H1 (cell line): ENCODE measurements at regions not wholly inside any gene's neighbourhood (a gene's known extent, or its start where the extent isn't known, plus 50 kb on each side); places are given as distances from the start of the nearest gene placed in this dataset.

Source experiments
- CTCF ChIA-PET: fragments of 300-600 bp; sonication (Branson Sonifier 250); formaldehyde crosslinking; loops from one replicate; lab custom pipeline; 2021; ENCODE audit not compliant: partially characterized antibody; lab: Charles Lee
- POLR2A ChIA-PET: fragments of 300-600 bp; sonication (Branson Sonifier 250); formaldehyde crosslinking; loops from one replicate; lab custom pipeline; 2021; ENCODE audit warnings: inconsistent platforms; ENCODE audit not compliant: partially characterized antibody; lab: Charles Lee
- DNase-seq, 2 experiments: peaks; one replicate each; pipeline versions ENCODE4 v3.0.0 to v3.0.0-alpha.2; 2010 to 2022; ENCODE audit warnings: low spot score in 2 of 2, low read depth in 1 of 2, mixed read lengths in 1 of 2
- FAIRE-seq: peaks from 2 replicates; lab custom pipeline; 2011; peaks lifted over from hg19 to GRCh38; lab: Jason Lieb, UNC
- H2AFZ ChIP-seq: 2 replicates; pipeline ENCODE4 v1.8.1; 2012; ENCODE audit warnings: low read length, inconsistent platforms
- H2AK5ac ChIP-seq: 2 replicates; pipeline ENCODE4 v1.6.1; 2013; ENCODE audit warnings: low read depth, low read length
- H2BK120ac ChIP-seq: replicated peaks from 2 replicates; pipeline ENCODE3; 2013; ENCODE audit warnings: low read depth, low read length, inconsistent platforms
- H2BK12ac ChIP-seq: 2 replicates; pipeline ENCODE4 v1.6.1; 2013; ENCODE audit warnings: low read depth, low read length
- H2BK15ac ChIP-seq: 2 replicates; pipeline ENCODE4 v1.6.1; 2013; ENCODE audit warnings: low read length
- H2BK20ac ChIP-seq: 2 replicates; pipeline ENCODE4 v1.6.1; 2013; ENCODE audit warnings: low read length
- H2BK5ac ChIP-seq: 2 replicates; pipeline ENCODE4 v1.6.1; 2013; ENCODE audit warnings: low read depth, low read length
- H3K14ac ChIP-seq: 2 replicates; pipeline ENCODE4 v1.6.1; 2013; ENCODE audit warnings: inconsistent platforms; ENCODE audit not compliant: insufficient read length
- H3K18ac ChIP-seq: 2 replicates; pipeline ENCODE4 v1.6.1; 2013; ENCODE audit warnings: low read length; ENCODE audit errors: extremely low read depth
- H3K23ac ChIP-seq: 2 replicates; pipeline ENCODE4 v1.6.1; 2013; ENCODE audit warnings: inconsistent platforms; ENCODE audit not compliant: insufficient read length
- H3K23me2 ChIP-seq: 2 replicates; pipeline ENCODE4 v1.6.1; 2013; ENCODE audit warnings: low read depth, low read length
- H3K27ac ChIP-seq: 2 replicates; pipeline ENCODE4 v1.6.1; 2011; ENCODE audit warnings: low read depth, low read length, inconsistent platforms
- H3K27me3 ChIP-seq, 4 experiments: replicated peaks in 1 of 4; 1 replicate in 1 of 4; 2 replicates in 3 of 4; pipeline versions ENCODE4 v1.6.1 to v1.8.1; 2011 to 2013; ENCODE audit warnings: low read length in 3 of 4, mild to moderate bottlenecking in 3 of 4, inconsistent platforms in 2 of 4, mixed read lengths in 2 of 4, moderate library complexity in 1 of 4; ENCODE audit not compliant: control insufficient read depth in 3 of 4, insufficient read depth in 3 of 4; ENCODE audit errors: extremely low read depth in 1 of 4
- H3K36me3 ChIP-seq, 4 experiments: 2 replicates each; pipeline versions ENCODE4 v1.6.1 to v1.8.1; 2011 to 2013; ENCODE audit warnings: mild to moderate bottlenecking in 4 of 4, low read length in 3 of 4, moderate library complexity in 2 of 4, control low read depth in 1 of 4, inconsistent platforms in 1 of 4; ENCODE audit not compliant: insufficient read depth in 4 of 4, control insufficient read depth in 2 of 4
- H3K4ac ChIP-seq: replicated peaks from 2 replicates; pipeline ENCODE3; 2013; ENCODE audit warnings: low read length, low read depth, mixed read lengths, inconsistent platforms; ENCODE audit not compliant: insufficient read length
- H3K4me1 ChIP-seq, 4 experiments: replicated peaks in 1 of 4; 1 replicate in 1 of 4; 2 replicates in 3 of 4; pipeline versions ENCODE4 v1.6.1 to v1.8.1; 2011 to 2013; ENCODE audit warnings: low read length in 3 of 4, inconsistent platforms in 2 of 4, mixed read lengths in 1 of 4; ENCODE audit not compliant: insufficient read depth in 4 of 4, control insufficient read depth in 3 of 4
- H3K4me2 ChIP-seq, 2 experiments: 2 replicates each; pipeline versions ENCODE4 v1.6.1 to v1.8.1; 2011 to 2013; ENCODE audit warnings: low read depth in 2 of 2, low read length in 2 of 2, control low read depth in 1 of 2, inconsistent platforms in 1 of 2, mild to moderate bottlenecking in 1 of 2; ENCODE audit not compliant: insufficient read depth in 1 of 2
- H3K4me3 ChIP-seq, 4 experiments: fragments of 200-600, 300-600 bp in 1 of 4; sonication (generic), shearing (Covaris generic), sonication (Bioruptor Twin) in 1 of 4; 2 replicates each; pipeline versions ENCODE4 v1.5.1 to v1.8.1; 2011 to 2016; ENCODE audit warnings: low read length in 4 of 4, low read depth in 3 of 4, control low read depth in 2 of 4, inconsistent platforms in 2 of 4, mild to moderate bottlenecking in 2 of 4, mixed read lengths in 1 of 4, moderate library complexity in 1 of 4; ENCODE audit not compliant: insufficient read depth in 2 of 4; ENCODE audit errors: extremely low read depth in 1 of 4
- H3K56ac ChIP-seq: replicated peaks from 2 replicates; pipeline ENCODE3; 2013; ENCODE audit warnings: low read depth, mild to moderate bottlenecking, mixed read lengths, low read length, inconsistent platforms; ENCODE audit not compliant: insufficient read length
- H3K79me1 ChIP-seq: 2 replicates; pipeline ENCODE4 v1.6.1; 2013; ENCODE audit warnings: low read depth, low read length, control low read depth
- H3K79me2 ChIP-seq, 2 experiments: 2 replicates each; pipeline versions ENCODE4 v1.6.1 to v1.8.1; 2012 to 2013; ENCODE audit warnings: low read length in 2 of 2, mild to moderate bottlenecking in 2 of 2, inconsistent platforms in 1 of 2; ENCODE audit not compliant: insufficient read depth in 2 of 2, control insufficient read depth in 1 of 2
- H3K9ac ChIP-seq, 4 experiments: replicated peaks in 1 of 4; 1 replicate in 1 of 4; 2 replicates in 3 of 4; pipeline versions ENCODE4 v1.6.1 to v1.8.1; 2011 to 2013; ENCODE audit warnings: low read depth in 3 of 4, low read length in 3 of 4, control low read depth in 2 of 4, mild to moderate bottlenecking in 2 of 4, moderate library complexity in 2 of 4, inconsistent platforms in 1 of 4; ENCODE audit errors: extremely low read depth in 1 of 4
- H3K9me3 ChIP-seq, 2 experiments: 2 replicates each; pipeline versions ENCODE4 v1.6.1 to v1.8.1; 2012 to 2013; ENCODE audit warnings: mild to moderate bottlenecking in 2 of 2, moderate library complexity in 2 of 2, control low read depth in 1 of 2, inconsistent platforms in 1 of 2, low read depth in 1 of 2, low read length in 1 of 2, mixed read lengths in 1 of 2; ENCODE audit not compliant: insufficient read depth in 2 of 2
- H4K20me1 ChIP-seq, 2 experiments: replicated peaks in 1 of 2; 2 replicates each; pipeline versions ENCODE3 to v1.8.1; 2011 to 2013; ENCODE audit warnings: inconsistent platforms in 2 of 2, low read length in 2 of 2, mild to moderate bottlenecking in 1 of 2; ENCODE audit not compliant: insufficient read depth in 2 of 2, control insufficient read depth in 1 of 2
- H4K5ac ChIP-seq: 2 replicates; pipeline ENCODE4 v1.6.1; 2013; ENCODE audit warnings: low read length, low read depth, mixed read lengths, inconsistent platforms; ENCODE audit not compliant: insufficient read length
- H4K8ac ChIP-seq: 2 replicates; pipeline ENCODE4 v1.8.0; 2013; ENCODE audit warnings: mild to moderate bottlenecking, moderate library complexity, low read length, inconsistent platforms; ENCODE audit not compliant: insufficient read depth; ENCODE audit errors: extremely low read depth
- H4K91ac ChIP-seq: replicated peaks from 2 replicates; pipeline ENCODE3; 2013; ENCODE audit warnings: low read length, mixed read lengths, inconsistent platforms; ENCODE audit not compliant: insufficient read length
- ATF3 ChIP-seq: IDR thresholded peaks from 2 replicates; pipeline ENCODE4 v1.6.1; 2011; ENCODE audit warnings: low read depth, mild to moderate bottlenecking, low read length; ENCODE audit not compliant: insufficient read depth
- BRCA1 ChIP-seq: IDR thresholded peaks from 2 replicates; pipeline ENCODE4 v1.6.1; 2012; ENCODE audit warnings: low read depth, low read length, improper control_type of control experiment
- CHD2 ChIP-seq: IDR thresholded peaks from 2 replicates; pipeline ENCODE4 v1.6.1; 2012; ENCODE audit warnings: low read length, improper control_type of control experiment
- EGR1 ChIP-seq: IDR thresholded peaks from 2 replicates; pipeline ENCODE4 v1.6.1; 2011; ENCODE audit warnings: low read depth, low read length, borderline replicate concordance
- NRF1 ChIP-seq: IDR thresholded peaks from 2 replicates; pipeline ENCODE4 v1.6.1; 2011; ENCODE audit warnings: mild to moderate bottlenecking, low read depth, low read length, improper control_type of control experiment
- POLR2A ChIP-seq, 2 experiments: IDR thresholded peaks; 1 replicate in 1 of 2; 2 replicates in 1 of 2; pipeline ENCODE4 v1.6.1; 2011; ENCODE audit warnings: low read depth in 2 of 2, low read length in 2 of 2, mild to moderate bottlenecking in 2 of 2; ENCODE audit errors: control extremely low read depth in 1 of 2
- RAD21 ChIP-seq, 2 experiments: IDR thresholded peaks in 1 of 2; conservative IDR thresholded peaks in 1 of 2; 2 replicates each; pipeline ENCODE4 v1.6.1; 2011; ENCODE audit warnings: low read depth in 2 of 2, low read length in 2 of 2, improper control_type of control experiment in 1 of 2, inconsistent platforms in 1 of 2, mild to moderate bottlenecking in 1 of 2, moderate library complexity in 1 of 2
- SIX5 ChIP-seq: IDR thresholded peaks from 2 replicates; pipeline ENCODE4 v1.6.1; 2011; ENCODE audit warnings: mild to moderate bottlenecking, low read depth, low read length
- SP4 ChIP-seq: IDR thresholded peaks from 2 replicates; pipeline ENCODE4 v1.6.1; 2012; ENCODE audit warnings: low read length, inconsistent platforms
- SRF ChIP-seq: IDR thresholded peaks from 2 replicates; pipeline ENCODE4 v1.6.1; 2011; ENCODE audit warnings: mild to moderate bottlenecking, low read depth, low read length, moderate library complexity
- SUZ12 ChIP-seq: fragments of 200-600 bp; sonication (generic); IDR thresholded peaks from 2 replicates; pipeline ENCODE4 v1.6.1; 2012; ENCODE audit warnings: mild to moderate bottlenecking, inconsistent platforms, low read length, moderate library complexity, mixed read lengths
- TAF7 ChIP-seq: optimal IDR thresholded peaks from 2 replicates; pipeline ENCODE3; 2011; ENCODE audit warnings: low read depth, mild to moderate bottlenecking, inconsistent platforms, low read length, moderate library complexity, borderline replicate concordance
- ZNF274 ChIP-seq: IDR thresholded peaks from 2 replicates; pipeline ENCODE4 v1.7.0; 2012; ENCODE audit warnings: low read length, borderline replicate concordance; ENCODE audit errors: extremely low read depth
- WGBS, 2 experiments: shearing (Covaris generic) in 1 of 2; methylation state at CpG; one replicate each; pipeline versions ENCODE4 v1.1.6 to v1.1.7; 2013 to 2015; ENCODE audit warnings: low lambda C conversion rate in 2 of 2, mixed read lengths in 2 of 2, inconsistent platforms in 1 of 2, low coverage in 1 of 2, missing lambda C conversion rate in 1 of 2; ENCODE audit not compliant: insufficient replicate concordance in 2 of 2, insufficient coverage in 1 of 2, insufficient read length in 1 of 2; ENCODE audit errors: extremely low coverage in 1 of 2, missing lambda C conversion rate in 1 of 2; 5-methylcytosine and 5-hydroxymethylcytosine counted together
- TF ChIP-seq, protein P1 (sequence below): IDR thresholded peaks from 2 replicates; pipeline ENCODE4 v1.6.1; 2012; ENCODE audit warnings: low read length, inconsistent platforms

DNA sequence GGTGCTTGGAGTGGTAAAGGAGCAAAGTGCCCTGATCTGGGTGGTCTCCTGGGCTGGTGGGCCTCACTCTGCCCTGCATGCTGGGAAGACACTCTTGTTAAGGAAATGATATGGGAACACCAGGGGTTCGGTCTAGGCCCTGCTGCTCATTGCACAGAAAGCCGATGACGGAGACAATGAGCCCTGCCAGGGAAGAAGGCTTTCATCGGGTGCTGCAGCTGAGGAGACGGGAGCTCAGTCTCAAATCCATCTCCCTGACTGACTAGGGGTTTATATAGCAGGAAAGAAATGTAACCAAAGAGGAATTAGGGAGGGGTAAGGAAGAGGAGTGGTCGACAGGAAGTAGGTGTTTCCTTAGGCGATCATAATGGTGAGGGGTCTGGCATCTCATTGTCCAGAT, 253.4 kb downstream of the TEX29 start:
- Histone ChIP-seq H3K79me2 (no peaks in the 10 kb centered on the region), H3K27me3 (no peaks in the 10 kb centered on the region), H3K27ac (no peak overlapping the region), H3K4me2 (no peak overlapping the region), H3K18ac (no peak overlapping the region), H3K14ac (no peak overlapping the region), H2AK5ac (no peak overlapping the region), H3K4ac (no peak overlapping the region), H3K4me1 (no peaks in the 10 kb centered on the region), H3K9me3 (peaks cover 25 to 31% of the 10 kb centered on the region in 2 experiments), H2AFZ (no peak overlapping the region), H3K36me3 (no peaks in the 10 kb centered on the region; a peak in 1 of 8 replicates), H4K91ac (no peak overlapping the region), H2BK15ac (no peak overlapping the region), H2BK120ac (no peak overlapping the region), H3K23me2 (no peaks in the 10 kb centered on the region), H3K23ac (no peak overlapping the region), H3K79me1 (no peaks in the 10 kb centered on the region), H4K20me1 (no peaks in the 10 kb centered on the region), H2BK12ac (no peak overlapping the region), H4K8ac (no peak overlapping the region), H3K9ac (no peak overlapping the region), H2BK5ac (no peak overlapping the region), H2BK20ac (no peak overlapping the region), H3K56ac (no peak overlapping the region), H4K5ac (no peak overlapping the region), H3K4me3 (no peak overlapping the region)
- ChIA-PET CTCF (no interaction called here), POLR2A (no interaction called here)
- 98% methylated on average over 7 of the region's 7 CpGs; no CpG with 5 or more reads in 1 of the 2 experiments for WGBS, 2 experiments
- FAIRE-seq (no peak), DNase-seq (no peak)
- TF ChIP-seq RAD21 (IDR thresholded peaks at IDR 0.05 in 1 of 2, conservative IDR thresholded peaks at IDR 0.05 in 1 of 2; ENCODE audit: low read depth in 2 of 2, low read length in 2 of 2): no peak
- TF ChIP-seq SRF: no peak
- no peak for TF ChIP-seq SIX5
- no peak for TF ChIP-seq ATF3
- TF ChIP-seq, protein P1, sequence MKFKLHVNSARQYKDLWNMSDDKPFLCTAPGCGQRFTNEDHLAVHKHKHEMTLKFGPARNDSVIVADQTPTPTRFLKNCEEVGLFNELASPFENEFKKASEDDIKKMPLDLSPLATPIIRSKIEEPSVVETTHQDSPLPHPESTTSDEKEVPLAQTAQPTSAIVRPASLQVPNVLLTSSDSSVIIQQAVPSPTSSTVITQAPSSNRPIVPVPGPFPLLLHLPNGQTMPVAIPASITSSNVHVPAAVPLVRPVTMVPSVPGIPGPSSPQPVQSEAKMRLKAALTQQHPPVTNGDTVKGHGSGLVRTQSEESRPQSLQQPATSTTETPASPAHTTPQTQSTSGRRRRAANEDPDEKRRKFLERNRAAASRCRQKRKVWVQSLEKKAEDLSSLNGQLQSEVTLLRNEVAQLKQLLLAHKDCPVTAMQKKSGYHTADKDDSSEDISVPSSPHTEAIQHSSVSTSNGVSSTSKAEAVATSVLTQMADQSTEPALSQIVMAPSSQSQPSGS: no peak
- TF ChIP-seq BRCA1: no peak
- TF ChIP-seq NRF1: no peak
- TF ChIP-seq CHD2: no peak
- no peak for TF ChIP-seq SP4
- no peak for TF ChIP-seq ZNF274
- TF ChIP-seq EGR1: no peak
- TF ChIP-seq SUZ12: no peak
- no peak for TF ChIP-seq POLR2A (IDR thresholded peaks at IDR 0.05; ENCODE audit: control extremely low read depth in 1 of 2, low read depth in 2 of 2, low read length in 2 of 2)
- TF ChIP-seq TAF7: no peak
